GM12873 (cell line): ENCODE measurements at regions not wholly inside any gene's neighbourhood (a gene's known extent, or its start where the extent isn't known, plus 50 kb on each side); places are given as distances from the start of the nearest gene placed in this dataset.

Source experiments
- CTCF ChIP-seq: IDR thresholded peaks from 2 replicates; pipeline ENCODE4 v1.5.1; 2012; ENCODE audit warnings: low read depth, mild to moderate bottlenecking, moderate library complexity, low read length, control low read depth; ENCODE audit not compliant: insufficient read depth; ENCODE audit errors: missing control alignments

GRCh38 chr2:88860421-88861075, 169.1 kb downstream of the RPIA start:
- TF ChIP-seq CTCF = no peak

DNA sequence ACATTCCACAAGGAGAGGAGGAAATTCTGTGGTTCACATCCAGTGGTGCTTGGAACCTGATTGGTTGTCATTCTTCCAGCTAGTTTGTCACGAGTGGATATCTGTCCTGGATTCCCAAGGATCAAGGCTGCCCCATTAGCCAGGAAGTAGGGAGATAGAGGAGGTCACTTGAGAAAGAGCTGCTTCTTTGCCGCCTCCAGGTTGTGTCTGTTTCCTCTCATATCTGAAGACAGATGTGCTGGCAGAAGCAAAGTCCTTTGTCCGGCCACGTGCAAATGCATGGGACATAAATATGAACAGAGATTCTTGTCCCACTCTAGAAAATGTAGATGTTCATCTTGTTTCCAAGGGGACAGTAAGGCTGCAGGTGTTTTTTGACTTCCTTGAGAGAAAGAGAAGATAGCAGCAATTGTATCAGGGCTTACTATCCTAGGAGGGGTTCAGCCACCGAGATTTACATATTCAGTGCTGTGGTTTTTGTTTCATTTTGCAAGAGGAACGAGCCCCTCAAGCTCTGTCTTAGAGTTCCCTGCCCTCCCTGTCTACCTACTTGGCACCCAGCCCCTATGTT, 174.4 kb downstream of the RPIA start:
- TF ChIP-seq CTCF = no peak

DNA sequence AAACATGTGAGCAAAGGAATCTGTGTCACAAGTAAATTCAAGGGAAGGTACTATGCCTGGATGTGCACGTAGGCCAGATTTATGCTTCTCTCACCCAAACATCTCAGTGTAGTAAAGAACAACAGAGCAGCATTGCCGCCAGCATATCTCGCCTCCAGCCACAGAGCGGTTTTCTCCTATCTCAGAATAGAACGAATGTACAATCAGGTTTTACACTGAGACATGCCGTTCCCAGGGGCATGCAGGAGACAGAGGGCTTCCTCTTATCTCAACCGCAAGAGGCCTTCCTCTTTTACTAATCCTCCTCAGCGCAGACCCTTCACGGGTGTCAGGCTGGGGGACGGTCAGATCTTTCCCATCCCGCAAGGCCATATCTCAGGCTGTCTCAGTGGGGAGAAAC, 175.3 kb downstream of the RPIA start:
- TF ChIP-seq CTCF = no peak

- TF ChIP-seq CTCF = no peak
Measured at GRCh38 chr2:88868861-88869260, 177.4 kb downstream of the RPIA start.

- TF ChIP-seq CTCF = no peak
Measured at GRCh38 chr2:88870267-88870839, 178.9 kb downstream of the RPIA start.

DNA sequence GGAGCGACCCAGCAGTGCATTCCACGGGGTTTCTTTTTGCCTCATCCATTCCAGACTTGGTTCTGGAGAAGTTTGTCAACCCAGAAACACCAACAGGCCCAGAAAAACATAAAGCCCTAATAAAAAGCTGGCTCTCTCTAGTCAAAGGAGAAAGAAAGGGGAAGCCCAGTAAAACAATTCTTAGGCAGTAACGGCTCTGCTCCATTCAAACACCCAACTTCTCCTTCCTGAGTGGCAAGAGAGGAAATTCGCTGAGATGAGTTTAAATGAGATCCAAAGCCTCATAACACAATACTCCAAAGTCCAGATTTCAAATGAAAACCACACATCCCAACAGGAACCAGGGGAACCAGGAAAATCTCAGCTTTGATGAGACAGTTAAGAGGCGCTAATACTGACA, 179.9 kb downstream of the RPIA start:
- no peak for TF ChIP-seq CTCF

DNA sequence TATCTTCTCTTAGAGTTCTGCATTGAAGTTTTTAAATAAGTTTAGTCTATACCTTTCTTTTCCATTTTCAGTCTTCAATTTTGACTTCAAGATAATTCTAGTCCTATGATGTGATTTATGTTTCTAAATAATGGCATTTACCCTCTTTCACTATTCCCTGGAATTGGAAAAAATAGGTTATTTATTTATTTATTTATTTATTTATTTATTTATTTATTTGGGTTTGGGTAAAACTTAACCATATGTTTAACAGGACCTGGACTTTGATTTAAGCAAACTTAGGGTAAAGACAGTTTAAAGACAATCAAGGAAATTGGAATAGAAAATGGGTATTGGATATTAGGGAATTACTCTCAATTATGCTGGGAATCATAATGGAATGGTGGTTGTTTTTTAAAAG, 182.1 kb downstream of the RPIA start:
- no peak for TF ChIP-seq CTCF
